Dedifferentiated amniotic fluid mesenchymal stem cell (primary cell): ENCODE measurements at regions not wholly inside any gene's neighbourhood (a gene's known extent, or its start where the extent isn't known, plus 50 kb on each side); places are given as distances from the start of the nearest gene placed in this dataset.
"Not testable (repeated sequence)": the region's sequence is repeated elsewhere in the genome, so short reads cannot be mapped to it uniquely, and the experiment has no call there.

ENCODE experiments used
- DNase-seq: peaks from one replicate; pipeline ENCODE4 v3.0.0-alpha.2; 2016; ENCODE audit errors: extremely low spot score

DNA sequence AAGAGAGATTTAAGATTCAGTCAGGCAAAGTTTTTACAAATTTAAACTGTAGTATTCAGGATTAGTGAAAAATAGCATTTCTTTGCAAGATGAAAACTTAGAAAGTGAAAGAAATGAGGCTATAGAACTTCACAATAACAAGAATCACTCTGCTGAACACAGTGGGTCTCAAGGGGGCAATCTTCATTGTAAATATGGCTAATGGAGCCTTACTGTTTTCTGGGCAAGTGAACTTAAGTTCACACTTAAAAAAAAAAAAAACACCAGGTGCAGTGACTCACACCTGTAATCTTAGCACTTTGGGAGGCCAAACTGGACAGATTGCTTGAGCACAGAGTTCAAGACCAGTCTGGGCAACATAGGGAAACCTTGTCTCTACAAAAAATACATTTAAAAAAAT is 175.9 kb upstream of the SNX2 start:
- no peak for DNase-seq

DNA sequence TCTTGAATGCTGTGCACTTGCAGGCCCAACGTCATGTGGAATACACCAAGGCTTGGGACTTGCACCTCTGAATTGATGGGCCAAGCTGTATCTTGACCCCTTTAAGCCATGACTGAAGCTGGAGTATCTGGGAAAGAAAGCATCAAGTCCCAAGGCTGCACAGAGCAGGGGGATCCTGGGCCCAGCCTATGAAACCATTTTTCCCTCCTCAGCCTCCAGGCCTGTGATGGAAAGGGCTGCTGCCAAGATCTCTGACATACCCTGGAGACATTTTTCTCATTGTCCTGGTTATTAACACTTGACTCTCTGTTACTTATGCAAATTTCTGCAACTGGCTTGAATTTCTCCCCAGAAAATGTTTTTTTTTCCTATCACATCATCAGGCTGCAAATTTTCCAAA is 174.0 kb upstream of the SNX2 start:
- no peak for DNase-seq

DNA sequence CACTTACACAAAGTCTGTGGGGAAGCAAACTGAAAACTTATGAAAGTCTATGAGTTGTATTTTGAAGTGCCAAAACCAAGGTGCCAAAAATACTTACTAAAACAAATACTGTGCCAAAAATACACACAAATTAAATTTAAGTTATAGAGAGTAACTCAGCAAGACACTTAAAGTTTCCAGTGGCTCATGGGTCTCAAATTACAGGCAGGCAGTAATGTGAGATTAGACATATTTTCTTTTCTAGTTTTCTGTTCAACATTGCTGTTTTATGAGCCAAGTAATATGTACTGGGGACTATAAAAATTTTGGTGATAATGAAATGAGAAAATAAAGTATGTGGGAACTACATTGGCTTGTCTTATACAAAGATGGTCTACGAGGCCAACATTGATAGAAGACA is 172.2 kb upstream of the SNX2 start:
- DNase-seq = peak; percentile 21

DNA sequence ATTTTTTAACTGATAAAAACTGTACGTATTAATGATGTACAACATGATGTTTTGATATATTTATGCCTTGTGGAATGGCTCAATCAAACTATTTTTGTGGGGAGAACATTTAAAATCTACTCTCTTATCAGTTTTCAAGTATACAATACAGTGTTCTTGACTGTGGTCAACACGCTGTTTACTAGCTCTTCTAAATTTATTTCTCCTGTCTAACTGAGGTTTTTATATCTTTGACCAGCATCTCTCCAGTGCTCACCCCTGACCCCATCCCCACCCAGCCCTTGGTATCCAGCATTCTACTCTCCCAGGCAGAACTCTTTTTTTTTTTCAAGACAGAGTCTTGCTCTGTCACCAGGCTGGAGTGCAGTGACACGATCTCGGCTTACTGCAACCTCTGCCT is 169.6 kb upstream of the SNX2 start:
- DNase-seq = no peak

DNA sequence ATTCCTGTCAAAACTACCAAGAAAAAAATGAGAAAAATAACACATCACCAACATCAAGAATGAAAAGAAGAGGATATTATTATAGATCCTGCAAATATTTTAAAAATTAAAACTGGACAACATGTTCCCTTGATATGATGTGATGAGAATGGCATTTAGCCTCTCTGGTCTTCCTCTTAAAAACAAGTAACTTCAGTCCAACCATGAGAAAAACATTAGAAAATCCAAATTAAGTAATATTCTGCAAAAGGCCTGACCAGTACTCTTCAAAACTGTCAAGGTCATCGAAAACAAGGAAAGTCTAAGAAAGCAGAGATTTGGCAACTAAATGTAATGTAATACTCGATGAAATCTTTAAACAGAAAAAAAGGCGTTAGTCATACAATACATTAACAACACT is 167.1 kb upstream of the SNX2 start:
- DNase-seq = no peak

DNA sequence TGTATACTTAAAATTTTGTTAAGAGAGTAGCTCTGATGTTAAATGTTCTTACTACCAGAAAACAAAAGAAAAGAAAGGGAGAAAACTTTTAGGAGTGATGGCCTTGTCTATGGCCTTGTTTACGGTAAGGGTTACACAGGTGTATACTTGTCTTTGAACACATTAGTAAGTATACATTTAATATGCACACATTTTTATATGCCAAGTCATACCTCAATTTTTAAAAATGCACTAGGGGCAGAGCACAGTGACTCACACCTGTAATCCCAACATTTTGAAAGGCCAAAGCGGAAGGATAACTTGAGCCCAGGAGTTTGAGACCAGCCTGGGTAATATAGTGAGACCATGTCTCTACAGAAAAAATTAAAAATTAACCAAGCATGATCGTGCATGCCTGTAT is 166.7 kb upstream of the SNX2 start:
- no peak for DNase-seq

DNA sequence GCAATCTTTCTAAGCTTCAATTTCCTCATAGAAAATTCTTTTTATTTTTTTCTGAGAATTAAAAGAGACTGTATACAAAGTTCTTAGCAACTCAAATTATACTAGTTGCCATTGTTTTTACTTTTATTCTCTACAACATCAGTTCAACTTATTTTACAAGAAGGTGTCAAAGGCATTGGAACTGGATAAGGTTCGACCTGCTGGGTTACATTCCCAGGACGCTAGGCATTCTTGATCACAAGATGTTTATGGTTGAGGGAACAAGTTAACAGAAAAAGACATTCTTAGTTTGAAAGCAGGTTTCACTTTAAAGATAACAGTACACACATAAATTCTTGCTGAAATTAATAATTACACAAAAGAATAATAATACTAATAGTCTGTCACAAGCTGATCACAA is 163.5 kb upstream of the SNX2 start:
- no peak for DNase-seq

DNA sequence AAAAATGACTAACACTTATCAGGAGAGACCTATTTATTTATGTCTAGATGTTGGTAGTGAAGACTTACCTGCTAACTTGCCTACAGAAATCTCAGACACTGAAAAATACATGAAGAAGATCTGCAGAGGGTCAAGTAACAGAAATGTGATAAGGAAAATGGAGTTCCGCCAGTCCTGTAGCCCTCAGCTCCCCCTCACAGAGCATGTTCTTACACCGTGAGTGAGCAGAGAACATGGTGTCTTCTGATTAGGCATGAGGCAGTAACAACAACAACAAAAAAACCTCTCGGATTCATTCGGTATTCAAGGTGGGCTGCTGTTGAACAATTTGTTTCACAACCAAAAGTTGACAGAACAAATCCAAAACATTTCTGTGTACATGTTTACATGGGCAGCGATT is 162.0 kb upstream of the SNX2 start:
- DNase-seq = no peak

DNA sequence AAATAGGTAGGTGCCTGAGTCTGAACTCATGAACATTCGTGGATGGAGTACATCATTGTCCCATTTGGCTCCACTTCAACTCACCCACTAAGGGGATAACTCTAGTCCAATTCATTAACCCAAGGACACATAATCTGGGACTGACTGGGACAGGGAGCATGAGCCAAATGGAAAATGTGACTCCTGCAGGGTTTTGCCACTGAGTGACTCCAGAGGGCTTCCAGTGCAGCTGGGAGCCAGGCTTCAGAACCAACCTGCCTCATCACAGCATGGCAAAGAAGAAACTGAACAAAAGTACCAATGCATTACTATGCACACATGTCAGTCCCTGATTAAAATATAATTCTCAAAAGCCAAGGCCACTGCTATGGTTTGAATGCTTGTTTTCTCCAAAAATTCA is 159.7 kb upstream of the SNX2 start:
- no peak for DNase-seq

DNA sequence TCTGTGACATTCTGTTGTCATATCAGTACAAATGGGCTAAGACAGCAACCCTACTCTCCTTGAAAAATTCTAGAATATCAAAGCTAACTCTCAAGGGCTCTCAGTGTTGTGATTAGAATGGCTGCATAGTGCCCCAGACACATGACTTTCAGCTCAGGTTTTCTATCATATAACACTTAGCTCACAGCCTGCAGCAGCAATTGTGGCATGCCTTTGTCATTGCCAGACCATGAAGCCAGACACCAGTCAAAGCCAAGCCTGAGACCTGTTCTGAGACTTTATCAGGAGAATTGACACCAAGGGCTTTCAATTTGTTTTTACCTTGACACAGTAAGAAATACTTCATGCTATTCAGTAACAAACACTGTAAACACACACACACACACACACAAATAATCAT is 159.0 kb upstream of the SNX2 start:
- no peak for DNase-seq

DNA sequence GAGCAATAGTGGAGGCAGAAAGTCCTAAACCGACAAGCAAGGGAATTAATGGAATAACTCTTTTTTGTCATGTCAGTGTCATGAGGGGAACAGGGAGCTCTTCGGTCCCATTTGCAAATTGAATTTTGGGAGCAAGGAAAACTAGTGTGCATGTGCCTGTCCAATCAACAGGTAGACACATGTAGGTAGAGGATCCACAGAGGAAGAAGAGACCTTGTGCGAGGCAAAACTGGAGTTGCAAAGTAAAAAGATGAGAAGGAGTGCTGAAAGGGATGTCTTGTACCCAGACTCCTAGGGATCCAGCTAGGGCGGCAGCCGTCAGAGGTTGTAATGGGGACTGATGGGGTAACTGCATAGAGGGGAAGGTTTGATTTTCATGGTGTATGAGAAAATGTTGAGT is 156.8 kb upstream of the SNX2 start:
- not testable (repeated sequence) for DNase-seq

DNA sequence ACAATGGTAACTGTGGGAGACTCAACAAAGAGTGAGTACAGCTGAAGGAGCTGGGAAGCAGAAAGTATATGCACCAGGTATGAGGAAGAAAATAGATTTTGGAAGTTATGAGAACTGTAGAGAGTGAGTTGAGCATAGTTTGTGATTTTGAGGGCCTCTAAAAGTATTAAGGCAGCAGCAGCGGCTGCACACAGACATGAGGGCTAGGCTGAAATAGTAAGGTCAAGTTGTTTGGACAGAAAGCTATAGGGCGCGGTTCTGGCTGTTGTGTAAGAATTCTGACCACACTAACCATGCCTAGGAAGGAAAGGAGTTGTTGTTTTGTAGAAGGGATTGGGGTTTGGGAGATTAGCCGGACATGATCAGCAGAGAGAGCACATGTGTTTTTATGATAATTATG is 154.1 kb upstream of the SNX2 start:
- DNase-seq = not testable (repeated sequence)

DNA sequence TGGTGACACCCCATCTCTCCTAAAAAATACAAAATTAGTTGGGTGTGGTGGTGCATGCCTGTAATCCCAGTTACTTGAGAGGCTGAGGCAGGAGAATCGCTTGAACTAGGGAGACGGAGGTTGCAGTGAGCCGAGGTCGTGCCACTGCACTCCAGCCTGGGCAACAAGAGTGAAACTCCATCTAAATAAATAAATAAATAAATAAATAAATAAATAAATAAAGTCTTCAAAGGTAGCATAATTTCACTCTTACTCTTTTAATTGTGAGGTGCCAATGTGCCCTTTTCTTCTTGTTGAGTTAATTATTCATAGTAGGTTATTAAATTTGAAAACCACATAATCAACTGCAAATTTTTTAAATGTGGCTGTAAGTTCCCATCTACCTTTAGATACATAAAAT is 146.2 kb upstream of the SNX2 start:
- DNase-seq = not testable (repeated sequence)

DNA sequence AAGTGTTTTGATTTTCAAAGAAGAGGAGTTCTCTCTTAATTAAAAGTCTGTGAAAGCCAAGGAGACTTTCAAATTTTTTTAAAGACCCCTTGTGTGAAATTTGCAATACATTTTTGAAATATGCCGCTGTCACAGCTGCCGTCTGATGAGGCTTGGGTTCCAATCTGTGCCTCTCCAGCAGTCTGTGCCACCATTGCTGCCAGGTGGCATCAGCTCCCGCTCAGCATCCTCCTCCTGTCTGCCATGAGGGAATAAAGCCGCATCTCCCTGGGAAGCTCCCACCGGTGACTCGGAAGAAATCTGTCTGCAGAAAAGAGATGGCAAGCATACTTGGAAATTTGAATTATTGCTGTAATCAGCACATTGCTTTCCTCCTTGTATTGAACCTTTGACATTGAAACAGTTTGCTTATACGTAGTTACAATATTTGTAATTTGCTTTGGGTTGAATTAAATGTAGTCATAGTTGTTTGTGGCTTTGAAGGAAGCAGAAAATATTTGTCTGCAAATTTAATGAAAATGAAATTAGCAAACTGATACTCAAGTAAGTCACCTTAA is 145.7 kb upstream of the SNX2 start:
- no peak for DNase-seq

DNA sequence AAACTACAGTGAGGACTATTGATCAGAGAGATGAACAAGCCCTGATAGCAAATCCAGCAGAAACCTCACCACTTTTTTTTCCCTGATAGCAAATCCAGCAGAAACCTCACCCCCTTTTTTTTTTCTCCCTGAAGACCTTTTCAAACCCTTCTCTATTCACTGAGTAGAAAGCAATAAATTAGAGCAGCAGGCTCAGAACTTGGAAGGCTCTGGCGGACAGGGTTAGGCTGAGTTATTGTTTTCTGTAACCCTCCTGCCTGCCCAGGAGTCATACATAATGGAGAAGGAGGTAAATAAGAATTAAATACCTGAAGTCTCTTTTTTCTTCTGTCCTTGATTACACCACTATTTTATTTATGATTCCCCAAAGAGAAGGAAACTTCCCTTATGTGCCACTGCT is 136.3 kb upstream of the SNX2 start:
- DNase-seq = no peak

DNA sequence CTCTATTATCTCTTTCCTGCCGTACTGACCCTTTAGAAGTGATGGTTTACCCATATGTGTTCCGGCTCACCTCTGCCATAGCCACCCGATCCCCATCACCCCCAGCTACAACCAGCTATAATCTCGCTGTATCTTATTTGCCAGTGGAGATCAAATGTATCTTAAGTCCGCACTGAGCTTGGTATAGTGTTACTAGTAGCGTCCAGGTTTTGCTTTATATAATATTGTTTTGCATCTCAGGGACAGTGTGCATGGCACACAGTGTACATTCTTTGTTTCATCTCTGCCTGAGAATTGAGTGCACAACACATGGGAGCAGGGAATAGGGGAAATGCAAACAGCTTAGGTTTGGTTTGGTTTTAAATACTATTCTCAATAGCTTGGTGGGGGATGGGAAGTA is 135.8 kb upstream of the SNX2 start:
- no peak for DNase-seq

DNA sequence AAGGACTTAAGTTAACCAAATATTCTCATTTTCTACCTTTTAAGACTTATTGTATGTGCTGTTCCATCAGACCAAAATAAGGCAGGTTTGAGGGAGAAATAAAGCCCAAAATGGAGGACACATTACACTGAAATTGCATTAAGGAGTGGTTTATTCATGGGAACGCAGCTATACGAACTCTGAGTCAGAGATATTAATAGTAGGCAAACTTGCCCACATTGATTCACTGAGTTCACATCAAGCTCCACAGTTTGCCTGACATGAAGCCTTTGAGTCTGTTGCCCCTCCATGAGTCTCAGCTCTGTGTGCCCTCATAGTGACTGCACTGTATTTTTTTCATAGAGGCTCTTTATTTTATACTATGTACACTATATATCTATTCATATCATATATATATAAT is 135.0 kb upstream of the SNX2 start:
- DNase-seq = no peak

DNA sequence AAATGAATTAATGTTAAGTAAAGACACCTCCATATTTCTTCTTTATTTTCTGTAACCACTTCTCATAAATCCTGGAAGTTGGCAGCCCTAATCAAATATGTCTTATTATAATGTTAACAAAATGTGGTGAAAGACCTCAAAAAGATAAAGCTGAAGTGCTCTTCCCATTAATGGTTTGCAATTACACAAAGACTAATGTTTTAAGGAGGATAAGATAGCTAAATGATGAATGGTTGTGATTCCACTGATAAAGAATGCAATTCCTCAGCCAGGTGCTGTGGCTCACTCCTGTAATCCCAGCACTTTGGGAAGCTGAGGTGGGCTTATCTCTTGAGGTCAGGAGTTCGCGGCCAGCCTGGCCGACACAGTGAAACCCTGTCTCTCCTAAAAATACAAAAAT is 125.8 kb upstream of the SNX2 start:
- no peak for DNase-seq

DNA sequence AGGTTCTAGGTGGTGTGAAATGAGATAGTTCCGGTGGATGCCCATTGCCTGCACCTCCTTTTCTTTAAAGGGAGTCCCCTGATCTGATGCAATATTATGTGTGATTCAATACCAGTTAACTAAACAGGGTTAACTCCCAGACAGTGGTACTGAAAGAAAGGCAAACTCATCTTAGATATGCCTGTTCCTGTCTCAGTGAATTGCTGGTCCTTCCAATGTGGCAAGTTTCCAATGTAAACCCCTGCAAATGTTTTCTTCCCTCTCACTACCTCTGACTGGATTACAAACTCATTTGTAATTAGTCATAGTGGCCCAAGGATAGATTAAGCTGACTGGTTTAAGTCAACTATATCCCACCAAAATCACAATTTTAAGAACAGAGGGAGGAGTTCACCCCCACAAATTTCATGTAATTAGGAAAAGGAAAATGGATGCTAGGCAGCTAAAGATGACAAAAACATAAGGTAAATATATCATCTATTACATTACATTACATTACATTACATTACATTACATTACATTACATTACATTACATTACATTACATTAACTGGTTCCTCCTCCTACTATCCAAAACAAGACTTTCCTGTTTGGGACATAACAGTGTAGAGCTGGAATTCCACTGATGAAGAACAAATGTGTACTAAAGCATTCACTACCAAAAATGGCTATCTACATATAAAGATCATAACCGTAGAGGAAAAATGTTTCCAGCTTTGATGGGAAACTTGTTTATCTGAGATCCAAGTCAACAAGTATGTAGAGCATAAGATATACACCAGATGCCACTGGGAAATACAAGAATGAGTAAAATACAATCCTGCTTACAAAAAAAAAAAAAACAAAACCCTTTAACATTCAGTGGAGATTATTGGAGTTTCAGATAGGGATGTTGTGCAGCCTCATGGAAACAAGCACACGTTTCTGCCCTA is 121.5 kb upstream of the SNX2 start:
- peak; percentile 72 for DNase-seq

DNA sequence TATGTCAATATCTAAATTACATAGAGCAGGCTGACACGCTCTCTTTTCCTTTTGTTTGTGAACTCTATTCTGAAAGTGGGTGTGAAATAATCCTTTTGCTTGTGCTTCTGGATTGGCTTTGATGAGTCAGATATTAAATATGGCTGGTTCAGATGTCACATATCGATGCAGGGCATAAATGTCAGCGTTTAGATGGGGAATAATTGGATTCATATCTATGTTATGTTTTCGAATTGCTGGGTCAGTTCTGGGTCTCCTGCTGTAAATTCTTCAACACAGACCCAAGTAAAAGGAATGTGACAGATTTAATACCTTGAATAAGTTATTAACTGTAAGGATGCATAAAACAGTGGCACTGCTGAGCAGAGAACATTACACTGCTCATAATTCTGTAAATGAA is 118.7 kb upstream of the SNX2 start:
- no peak for DNase-seq

DNA sequence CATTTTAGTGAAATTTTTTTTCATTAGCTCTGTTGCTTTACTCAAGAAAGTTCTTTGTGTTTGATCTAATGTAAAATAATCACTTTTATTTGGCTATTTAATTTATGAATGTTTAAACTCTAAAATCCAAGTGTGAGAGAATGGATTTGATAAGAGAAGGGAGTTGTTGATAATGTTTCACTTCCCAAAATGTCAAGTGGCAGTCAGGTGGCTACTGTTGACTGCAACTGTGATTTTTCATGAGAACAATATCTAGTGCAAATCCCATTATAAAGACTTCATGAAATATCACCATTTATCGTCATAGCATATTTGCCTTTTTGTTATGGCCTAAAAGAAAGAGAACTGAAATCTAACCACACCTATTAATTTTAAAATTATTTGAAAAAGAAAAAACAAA is 118.3 kb upstream of the SNX2 start:
- no peak for DNase-seq

DNA sequence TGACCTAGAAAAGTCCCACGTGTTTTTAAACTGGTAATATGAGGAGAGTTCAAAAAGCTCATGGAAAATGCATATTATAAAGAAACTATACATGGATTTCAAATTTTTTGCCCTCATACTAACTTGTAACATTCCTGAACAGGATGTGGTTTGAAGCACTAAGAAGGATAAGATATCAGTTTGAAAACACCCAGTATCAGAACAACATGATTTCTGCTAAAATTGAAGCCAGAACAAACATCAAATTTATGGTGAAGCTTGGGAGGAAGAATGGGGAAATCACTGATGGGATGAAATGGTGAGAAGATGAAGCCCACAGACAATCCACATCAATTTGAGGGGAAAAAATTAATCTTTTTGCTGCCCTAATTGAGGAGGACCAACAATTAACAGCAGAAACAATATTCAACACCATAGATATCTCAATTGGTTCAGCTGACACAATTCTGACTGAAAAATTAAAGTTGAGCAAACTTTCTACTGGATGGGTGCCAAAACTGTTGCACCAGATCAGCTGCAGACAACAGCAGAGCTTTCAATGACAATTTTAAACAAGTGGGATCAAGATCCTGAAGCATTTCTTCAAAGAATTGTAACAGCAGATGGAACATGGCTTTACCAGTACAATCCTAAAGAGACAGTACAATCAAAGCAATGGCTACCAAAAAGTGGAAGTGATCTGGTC is 113.2 kb upstream of the SNX2 start:
- peak; percentile 45 for DNase-seq

DNA sequence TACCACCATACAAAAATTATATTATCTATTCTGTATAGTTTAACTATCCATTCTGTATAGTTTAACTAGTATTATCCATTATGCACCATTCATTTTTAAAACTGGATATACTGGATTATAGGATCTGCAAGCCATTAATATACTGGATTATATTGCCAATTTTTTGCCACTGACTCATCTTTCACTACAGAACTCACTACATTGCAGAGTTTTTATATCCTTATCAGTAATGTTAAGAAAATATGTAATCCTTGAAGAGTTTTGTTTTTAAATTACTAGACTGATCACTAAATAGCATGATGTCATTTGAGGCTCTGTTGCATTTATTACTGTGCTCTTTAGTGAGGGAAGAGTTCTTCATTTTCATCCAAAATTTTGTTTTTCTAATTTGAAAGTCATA is 109.8 kb upstream of the SNX2 start:
- DNase-seq = no peak
